ENCODE measurements at regions not wholly inside any gene's neighbourhood (a gene's known extent, or its start where the extent isn't known, plus 50 kb on each side); places are given as distances from the start of the nearest gene placed in this dataset.
A peak's percentile ranks its signal among the peaks of the same experiment; 100 is the strongest.

DNA sequence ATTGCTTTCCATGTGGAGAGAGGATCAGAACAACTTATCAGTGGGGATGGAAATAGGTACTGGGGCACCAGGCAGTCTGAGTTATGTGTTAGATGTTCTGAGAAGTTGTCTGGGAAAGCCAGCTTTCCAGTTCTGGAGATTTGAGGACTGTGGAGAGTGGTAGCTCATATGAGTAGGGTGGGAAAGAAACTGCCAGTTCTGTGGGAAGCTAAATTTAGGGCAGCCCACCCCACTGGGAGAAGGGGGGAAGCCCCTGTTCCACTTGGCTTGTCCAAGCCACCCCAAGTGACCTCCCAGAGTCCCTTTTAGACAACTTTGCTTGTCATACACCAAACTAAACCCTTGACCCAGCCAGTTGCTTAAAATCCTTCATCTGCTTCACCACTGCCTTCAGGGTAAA is 189.5 kb downstream of the REEP3 start:
- DNase-seq: no peak

DNA sequence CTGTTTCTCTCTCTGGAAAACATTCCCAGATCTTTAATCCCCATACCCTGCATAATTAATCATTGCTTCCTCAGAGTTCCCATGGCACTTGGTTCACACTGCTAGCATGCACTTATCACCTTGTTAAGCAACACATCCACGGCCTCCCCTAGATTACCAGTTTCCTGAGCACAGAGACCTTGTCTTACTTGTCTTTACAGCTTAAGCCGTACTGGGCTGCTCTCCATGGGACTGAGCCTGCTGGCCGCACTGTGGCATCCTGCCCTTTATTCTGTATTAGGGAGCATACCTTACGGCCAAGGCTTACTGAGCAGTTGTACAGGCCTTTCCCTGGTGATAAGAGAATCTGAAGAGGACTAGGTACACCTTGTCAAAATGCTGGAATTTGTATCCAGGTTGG is 190.2 kb downstream of the REEP3 start:
- no peak for DNase-seq

DNA sequence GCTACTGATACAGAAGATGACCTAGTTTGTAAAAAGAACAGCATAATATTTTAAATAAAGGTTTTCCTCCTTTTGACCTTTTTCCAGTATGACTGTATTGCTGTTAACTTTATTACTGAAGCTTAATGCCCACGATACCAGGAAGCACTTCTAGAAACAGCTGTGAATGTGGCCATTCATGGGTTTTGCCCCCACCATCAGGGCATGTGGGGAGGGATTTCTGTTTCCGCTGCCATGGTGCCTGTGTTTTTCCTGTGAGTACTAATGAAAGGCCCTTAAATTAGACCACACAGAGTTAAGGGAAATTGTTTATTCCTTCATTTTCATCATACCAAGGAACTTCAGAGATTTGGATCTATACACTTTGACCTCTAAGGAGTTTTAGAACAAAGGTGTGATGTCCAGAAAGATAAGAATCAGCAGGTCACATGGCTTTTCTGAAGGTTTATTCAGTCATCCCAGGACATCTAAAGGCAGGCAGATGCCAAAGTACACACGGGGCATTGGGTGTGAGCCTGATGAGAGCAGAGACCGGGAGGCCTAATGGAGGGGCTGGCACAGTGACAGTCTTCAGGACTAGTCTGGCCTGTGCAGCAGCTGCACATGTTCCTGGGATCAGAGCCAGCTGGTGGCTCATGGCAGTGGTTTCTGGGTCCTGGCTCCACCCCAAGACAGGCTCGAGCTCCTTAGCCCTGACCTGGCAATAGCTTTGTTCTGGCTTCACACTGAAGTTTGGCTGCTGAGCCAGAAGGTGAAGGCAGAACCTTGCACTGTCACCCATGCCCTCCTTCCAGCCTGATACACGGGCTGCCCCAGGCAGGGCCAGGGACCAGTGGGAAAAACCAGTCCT is 190.9 kb downstream of the REEP3 start:
- DNase-seq: no peak

DNA sequence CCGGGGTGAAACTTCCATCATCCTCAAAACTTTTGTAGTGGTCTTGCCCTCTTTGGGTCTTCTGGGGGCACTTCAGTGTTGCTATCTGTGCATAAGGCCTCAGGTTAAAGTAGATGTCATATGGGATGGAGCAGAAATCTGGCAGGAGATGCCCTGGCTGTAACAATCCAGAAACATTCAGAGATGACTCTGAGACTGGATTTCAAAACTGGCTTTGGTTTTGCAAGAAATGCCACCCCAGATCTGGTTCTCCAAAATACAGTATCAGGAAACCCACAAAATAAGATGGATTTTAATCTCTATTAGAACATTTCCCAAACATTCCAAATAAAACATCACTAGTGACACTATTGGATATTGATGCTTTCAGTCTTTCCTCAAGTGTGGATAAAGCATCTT is 191.5 kb downstream of the REEP3 start:
- no peak for DNase-seq

DNA sequence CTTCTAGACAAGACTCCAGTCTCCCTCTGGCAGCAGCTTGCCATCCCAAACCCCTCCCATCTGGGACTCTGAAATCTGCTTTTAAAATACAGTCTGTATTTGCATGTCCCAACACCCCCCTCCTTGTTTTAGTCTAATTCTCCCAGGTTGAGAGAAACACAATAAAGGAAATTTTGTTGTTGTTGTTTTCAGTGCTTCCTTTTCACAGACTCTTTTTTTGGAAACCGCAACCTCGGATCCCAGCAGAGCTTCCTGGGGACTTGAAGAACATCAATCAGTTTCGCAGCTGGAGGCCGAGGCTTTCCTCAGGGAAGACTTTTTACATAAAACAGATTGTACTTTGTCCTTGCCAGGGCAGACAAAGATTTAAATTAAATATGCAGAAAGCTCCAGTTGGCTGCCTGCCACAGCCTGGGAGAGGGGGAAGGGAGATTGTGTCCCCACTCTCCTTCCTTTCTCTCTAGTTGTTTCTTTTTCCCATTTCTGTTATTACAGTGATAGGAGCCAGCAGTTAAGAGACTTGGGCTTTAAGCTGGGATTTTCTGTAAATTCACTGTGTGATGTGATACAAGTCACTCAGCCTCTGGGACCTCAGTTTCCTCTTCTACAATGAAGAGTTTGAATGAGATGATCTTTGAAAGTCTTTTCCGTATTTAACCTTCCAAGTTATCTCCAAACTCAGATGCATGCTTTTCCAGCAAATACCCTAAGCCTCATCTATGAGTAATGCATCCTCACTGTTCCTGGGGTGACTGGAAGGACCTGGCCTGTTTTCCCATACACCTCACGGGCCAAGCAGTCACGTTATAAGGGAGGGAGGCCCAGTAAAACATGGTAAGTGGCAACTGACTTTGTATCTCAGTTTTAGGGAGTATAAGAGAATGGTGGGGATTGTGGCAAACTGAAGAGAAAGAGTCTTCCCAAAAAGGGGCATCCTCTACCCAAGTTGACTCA is 192.3 kb downstream of the REEP3 start:
- DNase-seq: no peak

DNA sequence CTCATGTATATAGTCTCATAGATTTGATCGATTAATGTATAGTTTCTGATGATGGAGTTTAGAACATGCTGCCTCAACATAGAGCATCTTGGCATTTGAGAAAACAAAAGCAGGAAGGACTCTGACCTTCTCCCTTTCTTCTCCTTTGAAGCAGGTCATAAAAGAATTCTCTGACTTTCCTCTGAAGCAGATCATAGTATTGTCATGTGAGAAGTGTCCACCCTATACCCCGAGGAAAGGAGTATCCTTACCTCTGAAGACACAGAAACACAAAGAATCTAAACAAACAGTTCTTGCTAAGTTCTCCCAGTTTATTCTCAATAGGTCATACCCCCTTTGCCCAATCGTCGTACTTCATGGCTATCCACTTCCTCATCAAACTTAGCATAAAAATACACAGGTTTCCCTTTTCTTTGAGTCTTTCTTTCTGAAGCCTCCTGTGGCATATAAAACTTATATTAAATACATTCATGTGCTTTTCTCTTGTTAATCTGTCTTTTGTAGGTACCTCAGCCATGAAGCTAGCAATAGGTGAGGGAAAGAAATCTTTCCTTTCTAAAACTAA is 194.9 kb downstream of the REEP3 start:
- peak; percentile 55 for DNase-seq

DNA sequence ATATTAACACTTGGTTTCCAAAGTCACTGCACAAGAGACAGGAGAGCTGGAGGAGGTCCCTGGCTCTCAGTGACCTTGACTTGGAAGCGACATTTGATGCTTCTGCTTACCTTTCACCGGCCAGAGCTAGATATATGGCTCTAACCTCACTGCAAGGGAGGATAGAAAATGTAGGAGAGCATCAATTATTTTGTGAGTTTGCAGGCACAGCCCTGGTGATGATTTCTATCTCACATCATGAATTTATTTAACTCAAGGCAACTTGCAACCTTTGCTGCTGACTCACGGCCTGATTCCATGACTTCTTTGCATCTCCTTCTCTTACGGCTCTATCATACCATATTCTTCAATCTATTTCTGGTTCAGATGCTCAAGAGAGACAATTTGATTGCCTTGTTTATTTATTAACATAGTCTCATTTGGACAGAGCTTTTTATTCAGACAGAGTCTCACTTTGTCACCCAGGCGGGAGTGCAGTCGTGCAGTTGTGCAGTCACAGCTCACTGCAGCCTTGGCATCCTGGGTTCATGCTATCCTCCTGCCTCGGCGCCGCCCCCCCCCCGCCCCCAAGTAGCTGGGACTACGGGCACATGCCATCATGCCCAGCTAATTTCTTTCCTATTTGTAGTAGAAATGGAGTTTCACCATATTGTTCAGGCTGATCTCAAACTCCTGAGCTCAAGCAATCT is 196.0 kb downstream of the REEP3 start:
- no peak for DNase-seq

DNA sequence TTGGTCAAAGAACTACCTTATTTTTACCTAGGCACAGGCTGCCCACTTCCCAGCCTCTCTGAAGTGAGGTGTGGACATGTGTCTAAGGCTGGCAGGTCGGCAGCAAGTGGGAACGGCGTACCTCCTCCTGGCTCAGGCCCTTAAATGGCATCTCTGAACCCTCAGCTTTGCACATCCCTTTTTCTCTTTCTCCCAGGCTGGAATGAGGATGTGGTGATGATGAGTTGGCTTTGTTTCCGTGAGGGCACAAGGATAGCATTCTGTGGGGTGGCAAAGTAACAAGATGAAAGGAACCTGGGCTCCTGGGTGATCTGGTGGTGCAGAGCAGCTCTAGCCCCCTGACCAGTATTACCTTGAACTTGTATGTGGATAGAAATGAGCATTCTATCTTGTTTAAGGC is 196.8 kb downstream of the REEP3 start:
- no peak for DNase-seq

DNA sequence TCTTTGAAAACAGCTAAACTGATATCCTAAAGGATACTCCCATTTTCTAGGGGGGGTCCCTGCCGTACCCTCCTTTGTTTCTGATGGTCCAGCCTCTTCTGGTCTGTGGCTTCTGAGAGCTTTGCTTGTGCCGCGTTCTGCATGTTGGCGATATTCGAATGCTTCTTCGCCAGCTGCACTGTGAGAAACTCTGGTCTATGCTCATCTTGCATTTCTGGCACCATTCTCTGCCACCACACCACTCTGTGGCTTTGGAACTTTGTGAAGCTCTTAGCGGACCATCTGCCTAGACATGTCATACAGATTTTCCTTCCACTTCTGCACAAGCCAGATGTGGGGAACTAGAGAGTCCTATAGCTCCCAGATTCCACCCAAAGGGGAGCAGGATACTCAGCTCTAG is 197.2 kb downstream of the REEP3 start:
- no peak for DNase-seq

DNA sequence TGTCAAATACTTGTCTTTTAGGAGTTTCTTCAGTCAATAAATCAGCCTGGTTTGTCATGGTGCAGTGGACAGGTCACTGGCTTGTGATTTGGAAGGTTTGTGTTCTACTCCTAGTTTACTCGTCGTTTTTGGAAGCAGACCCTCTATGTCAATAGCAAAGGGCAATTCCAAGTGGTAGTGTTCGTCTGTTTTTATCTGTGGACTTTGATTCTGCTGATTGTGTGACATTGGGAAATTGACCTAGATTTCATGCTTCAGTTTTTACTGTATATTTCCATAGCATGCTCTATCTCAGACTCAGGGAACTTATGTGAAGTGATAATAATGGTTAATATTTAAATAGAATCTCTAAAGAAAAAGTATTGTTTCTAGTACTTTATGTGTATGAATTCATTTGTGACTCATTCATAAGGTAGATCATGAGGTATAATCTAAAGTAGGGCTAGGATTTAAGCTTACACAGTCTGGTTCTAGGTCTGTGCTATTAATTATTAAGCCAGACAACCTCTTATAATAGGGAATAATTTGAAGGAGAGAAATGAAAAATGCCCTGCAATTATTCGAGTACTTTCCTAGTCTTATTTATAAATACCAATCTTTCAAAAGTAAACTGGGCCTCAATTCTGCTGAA is 198.1 kb downstream of the REEP3 start:
- no peak for DNase-seq

DNA sequence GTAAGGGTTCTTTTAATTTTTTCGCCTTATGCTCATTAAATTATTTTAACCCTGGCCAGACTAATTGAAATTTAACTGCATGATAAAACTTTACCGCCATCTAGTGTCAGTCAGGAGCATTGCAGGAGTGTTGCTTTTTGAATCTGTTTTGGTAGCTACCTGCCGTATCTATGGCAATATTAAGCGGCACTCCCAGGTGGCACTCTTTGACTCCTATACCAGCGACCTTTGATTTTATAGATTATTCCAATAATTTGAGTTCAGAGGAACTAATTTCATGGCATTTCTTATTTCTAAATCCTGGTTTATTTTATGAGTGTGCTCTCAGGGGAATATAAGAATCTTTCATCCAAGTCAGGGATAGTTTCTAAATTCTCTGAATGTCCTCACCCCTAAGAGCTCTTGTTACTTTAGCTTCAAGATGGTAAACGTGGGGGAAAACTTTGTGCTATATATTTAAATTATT is 198.9 kb downstream of the REEP3 start:
- DNase-seq: peak; percentile 64

DNA sequence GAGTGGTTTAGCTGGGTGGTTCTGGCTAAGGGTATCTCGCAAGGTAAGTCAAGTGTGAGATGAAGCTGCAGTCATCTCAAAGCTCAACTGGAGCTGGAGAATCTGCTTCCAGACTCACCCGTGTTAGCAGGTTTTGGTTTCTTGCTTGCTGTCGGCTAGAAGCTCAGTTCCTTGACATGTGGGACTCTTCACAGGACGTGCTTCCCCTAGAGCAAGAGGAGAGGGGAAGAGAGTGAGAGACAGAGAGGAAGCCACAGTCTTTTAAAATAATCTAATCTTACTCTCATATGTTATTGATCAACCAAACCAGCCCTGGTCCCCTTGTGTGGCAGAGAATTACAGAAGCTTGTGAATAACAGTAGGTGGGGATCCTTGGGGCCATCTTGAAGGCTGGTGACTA is 199.5 kb downstream of the REEP3 start:
- DNase-seq: no peak

DNA sequence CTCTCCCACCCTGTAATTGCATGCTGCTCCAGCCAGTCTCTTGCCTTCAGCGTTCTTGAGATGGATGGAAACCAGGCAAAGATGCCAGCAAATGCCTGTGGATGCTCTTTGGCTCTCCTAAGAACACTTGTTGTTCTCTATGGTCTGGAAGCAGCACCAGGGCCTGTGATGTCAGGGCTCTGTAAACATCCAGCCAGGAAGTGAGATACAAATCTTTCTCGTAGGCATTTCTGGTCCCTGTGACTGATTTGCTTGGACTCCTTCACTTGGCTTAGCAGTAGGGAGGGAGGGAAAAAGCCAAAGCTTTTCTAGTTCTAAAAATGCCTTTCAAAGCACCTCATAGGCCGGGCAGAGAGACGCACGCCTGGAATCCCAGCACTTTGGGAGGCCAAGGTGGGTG is 201.3 kb downstream of the REEP3 start:
- no peak for DNase-seq

DNA sequence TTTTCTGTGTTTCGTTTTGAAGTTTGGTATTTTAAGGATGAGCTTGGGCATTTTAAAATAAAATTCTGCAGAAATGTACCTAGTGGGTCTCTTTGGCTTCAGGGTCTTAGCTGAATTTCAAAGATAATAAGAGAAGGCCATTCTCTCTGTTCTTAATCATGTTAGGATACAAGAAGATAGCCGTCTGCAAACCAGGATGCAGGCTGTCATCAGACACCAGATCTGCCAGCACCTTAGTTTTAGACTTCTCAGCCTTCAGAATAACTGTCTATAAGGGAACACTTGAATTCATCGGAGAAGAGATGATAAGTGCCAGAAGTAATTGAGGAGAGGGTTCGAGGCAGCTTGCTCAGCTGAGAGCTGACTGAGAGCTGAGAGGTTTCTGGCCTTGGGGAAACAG is 202.1 kb downstream of the REEP3 start:
- DNase-seq: no peak

DNA sequence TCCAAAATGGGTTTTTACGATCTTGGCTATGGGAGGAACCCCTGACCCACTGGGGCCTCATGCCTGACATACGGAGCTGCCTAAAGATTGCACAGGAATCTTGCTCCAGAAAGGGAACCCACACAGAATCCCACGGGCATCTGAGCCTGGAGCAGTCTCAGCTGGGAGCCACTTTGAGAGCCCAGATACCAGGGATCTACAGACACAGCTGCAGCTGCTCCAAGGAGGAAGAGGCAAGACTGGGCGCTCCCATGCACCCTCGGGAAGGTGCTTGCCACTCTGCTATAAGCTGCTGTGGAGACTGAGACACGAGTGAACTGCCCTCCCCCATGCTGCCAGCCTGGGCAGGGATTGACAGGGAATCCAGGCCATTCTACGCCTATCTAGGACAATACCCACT is 202.5 kb downstream of the REEP3 start:
- DNase-seq: no peak

DNA sequence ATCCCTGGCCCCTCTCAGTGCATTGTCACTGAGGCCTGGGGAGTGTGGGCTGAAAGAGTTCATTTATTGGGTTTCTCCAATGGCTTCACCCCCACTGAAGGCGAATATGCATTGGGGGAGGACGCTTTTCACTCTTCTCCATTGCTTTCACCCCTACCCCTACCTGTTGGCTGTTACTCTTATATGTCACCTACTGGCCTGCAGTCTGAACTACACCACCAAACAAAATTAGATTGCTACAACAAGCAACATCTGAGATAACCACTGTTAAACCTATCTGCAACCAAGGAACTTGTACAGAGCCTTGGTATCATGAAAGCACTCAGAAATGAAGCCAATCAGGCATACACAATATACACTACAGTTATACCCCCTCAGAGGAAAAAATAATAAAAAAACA is 203.7 kb downstream of the REEP3 start:
- DNase-seq: no peak

DNA sequence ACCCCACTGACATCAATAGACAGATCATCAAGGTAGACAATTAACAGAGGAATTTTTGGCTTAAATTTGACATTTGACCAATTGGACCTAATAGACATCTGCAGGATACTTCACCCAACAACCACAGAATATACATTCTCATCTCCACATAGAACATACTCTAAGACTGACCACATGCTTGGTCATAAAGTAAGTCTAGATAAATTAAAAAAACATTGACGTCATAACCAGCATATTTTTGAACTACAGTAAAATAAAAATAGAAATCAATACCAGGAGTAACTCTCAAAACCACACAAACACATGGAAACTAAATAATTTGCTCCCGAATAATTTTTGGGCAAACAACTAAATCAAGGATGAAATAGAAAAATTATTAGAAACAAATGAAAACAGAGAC is 205.7 kb downstream of the REEP3 start:
- no peak for DNase-seq

DNA sequence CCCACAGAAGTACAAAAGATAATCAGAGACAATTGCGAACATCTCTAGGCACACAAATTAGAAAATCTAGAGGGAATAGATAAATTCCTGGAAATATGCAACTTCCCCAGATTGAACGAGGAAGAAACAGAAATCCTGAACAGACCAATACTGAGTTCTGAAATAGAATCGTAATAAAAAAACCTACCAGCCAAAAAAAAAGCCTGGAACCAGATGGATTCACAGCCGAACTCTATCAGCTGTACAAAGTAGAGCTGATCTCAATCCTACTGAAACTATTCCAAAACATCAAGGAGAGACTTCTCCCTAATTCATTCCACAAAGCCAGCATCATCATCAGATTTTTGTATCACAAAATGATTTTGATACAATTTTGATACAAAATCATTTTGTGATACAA is 206.4 kb downstream of the REEP3 start:
- DNase-seq: no peak

DNA sequence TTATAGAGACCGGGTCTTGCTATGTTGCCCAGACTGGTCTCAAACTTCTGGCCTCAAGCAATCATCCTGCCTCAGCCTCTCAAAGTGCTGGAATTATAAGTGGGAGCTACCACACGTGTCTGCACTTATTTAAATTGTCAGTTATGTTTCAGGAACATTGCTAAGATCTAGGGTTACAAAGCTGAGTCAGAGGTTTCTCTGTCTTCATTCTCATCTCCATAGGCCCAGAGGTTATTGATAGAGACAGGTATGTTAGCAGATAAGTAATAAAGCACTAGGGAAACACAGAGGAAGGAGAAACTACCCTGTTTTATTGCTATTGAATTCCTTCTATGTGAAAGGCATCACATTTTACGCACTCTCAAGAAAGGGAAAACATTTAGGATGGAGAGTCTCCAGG is 214.1 kb downstream of the REEP3 start:
- no peak for DNase-seq

DNA sequence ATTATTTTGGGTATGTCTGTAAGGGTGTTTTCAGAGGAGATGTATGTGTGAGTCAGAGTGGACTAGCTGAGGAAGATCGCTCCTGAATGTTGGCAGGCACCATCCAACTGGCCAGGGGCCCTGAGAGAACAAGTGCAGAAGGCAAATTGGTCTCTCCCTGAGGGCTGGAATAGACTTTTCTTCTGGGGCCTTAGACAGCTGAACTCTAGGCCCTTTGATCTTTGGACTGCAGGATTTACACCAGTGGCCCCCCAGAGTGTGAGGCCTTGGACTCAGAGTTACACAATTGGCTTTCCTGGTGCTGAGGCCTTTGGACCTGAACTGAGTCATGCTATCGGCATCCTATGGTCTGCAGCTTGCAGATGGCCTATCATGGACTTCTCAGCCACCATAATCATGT is 217.2 kb downstream of the REEP3 start:
- no peak for DNase-seq

DNA sequence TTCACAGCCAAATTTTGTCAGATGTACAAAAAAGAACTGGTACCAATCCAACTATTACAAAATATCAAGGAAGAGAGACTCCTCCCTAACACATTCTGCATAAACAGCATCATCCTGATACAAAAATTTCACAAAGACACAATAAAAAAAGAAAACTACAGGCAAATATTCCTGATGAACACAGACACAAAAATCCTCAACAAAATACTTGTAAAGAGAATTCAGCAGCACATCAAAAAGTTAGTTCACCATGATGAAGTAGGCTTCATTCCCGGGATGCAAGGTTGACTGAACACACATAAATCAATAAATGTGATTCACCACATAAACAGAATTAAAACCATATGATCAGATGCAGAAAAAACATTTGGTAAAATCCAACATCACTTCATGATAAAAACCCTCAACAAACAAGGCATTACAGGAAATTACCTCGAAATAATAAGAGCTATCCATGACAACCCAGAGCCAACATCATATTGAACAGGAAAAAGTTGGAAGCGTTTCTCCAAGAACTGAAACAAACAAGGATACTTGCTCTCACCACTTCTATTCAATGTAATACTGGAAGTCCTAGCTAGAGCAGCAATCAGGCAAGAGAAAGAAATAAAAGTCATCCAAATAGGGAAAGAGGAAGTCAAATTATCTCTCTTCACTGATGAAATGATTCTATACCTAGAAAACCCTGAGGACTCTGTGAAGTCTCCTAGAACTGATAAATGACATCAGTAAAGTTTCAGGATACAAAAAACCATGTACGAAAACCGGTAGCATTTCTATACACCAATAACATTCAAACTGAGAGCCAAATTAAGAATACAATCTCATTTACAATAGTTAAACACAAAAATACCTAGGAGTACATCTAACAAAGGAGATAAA is 223.1 kb downstream of the REEP3 start:
- DNase-seq: no peak

All from suppressor macrophage treated with lipopolysaccharide for 4 hours (primary cell).